GM18870 (cell line): ENCODE measurements at regions not wholly inside any gene's neighbourhood (a gene's known extent, or its start where the extent isn't known, plus 50 kb on each side); places are given as distances from the start of the nearest gene placed in this dataset.
"Not testable (repeated sequence)": the region's sequence is repeated elsewhere in the genome, so short reads cannot be mapped to it uniquely, and the experiment has no call there.

Source experiments
- ATAC-seq: cut with Tn5 transposase; IDR thresholded peaks from one replicate; pipeline ENCODE4 v1.9.1; 2021; ENCODE audit warnings: moderate library complexity; ENCODE audit not compliant: unreplicated experiment

DNA sequence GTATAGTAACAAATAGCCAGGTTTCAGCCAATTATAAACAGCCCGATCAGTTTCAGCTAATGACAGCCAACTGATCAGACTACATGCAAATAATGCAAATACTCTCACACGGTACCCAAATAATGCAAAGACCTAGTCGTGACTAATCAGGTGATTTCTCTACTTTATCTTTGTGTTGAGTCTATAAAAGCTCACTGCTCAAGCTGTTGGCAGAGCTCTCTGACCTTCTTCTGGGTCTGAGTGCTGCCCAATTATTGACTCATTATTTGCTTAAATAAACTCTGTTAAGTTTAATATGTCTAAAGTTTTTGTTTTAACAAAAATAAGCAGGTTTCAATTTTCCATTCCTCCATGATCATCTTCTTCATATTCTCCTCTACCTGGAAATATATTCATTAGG, 1971.7 kb downstream of the SUCLG1 start:
- ATAC-seq, result no peak

DNA sequence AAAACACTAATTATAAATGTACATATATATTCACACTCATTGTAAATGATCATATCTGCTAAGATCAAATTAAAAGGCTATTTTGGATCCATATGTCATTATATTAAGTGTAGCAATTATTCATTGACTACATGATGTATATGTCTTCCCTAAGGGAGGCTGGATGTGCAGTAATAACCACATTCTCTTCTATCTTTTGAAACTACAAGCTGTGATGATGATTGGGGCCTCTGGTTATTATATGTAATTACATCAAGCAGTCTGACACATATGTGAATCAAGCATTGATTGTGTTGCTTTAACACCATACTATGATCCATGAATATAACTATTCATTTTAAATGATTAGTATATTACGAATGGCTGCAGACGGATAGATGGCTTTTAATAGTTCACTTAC, 1973.4 kb downstream of the SUCLG1 start:
- ATAC-seq, result no peak

DNA sequence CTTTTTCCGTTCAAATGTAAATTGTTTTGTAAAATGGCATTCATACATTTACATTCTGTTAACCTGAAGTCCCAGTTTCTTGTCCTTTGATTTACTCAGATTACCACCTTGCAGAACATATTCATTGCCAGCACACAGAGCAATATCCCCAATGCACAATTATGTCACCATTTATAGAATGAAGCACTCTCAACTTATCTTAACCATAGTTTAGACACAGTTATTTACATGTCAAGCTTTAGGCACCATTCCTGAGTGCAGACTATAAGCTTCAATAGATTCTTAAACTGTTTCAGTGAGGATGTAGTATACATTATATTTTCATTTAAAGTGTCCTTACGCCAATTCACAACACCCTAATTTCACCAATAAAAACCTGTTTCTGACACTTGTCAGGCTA, 1977.9 kb downstream of the SUCLG1 start:
- ATAC-seq, result no peak

DNA sequence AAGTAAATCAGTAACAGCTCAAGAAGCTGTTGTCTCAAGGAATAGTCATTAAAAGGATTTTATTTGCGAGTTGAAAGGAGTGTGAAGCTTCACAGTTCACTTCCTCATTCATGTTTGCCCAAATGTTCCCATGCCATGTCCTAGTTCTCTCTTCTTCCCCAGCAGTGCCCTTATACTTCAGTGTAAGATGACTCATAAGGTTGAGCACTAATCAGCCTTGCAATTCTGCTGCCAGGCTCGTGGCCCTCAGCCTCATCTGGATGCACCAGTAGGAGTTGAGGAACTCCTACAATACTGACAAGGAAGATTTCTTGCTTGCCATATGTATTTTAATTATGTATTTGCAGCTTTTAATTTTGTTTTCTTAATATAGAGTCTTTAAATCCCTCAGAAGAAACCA, 1980.4 kb downstream of the SUCLG1 start:
- ATAC-seq, result no peak

DNA sequence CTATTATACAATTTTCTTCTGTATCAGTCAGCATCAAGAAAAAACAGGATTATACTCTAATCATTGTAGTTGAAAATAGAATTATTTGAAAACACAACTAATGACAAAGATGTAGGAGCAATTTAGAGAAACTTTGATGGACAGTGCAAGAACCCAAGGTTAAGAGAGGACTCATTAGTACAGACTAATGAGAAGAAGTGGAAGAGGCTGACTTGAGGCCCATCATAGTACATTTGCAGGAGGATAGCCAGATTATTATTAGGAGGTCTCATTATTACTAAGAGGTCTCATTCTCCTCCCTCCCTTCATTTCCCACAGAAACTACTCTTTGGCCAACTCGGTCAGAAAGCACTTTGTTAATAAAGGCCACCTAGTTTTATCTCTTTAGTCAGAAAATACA, 1983.0 kb downstream of the SUCLG1 start:
- no peak for ATAC-seq

DNA sequence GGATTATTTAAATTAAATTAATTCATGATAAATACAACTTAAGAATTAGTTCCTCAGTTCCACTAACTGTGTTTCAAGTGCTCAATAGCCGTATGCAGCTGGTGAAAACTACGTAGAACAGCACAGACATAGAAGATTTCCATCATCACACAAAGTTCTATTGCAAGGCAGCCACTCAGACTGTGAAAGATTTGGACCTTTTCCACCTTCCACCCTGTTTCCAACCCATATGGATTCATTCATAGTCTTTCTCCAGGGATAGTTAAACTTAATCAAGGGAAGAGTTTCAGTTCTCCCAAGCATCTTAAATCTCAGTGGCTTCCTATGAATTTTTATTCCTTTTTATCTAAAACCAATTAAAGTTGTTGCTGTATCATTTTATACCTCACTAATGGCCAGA, 2030.8 kb downstream of the SUCLG1 start:
- ATAC-seq, result no peak

DNA sequence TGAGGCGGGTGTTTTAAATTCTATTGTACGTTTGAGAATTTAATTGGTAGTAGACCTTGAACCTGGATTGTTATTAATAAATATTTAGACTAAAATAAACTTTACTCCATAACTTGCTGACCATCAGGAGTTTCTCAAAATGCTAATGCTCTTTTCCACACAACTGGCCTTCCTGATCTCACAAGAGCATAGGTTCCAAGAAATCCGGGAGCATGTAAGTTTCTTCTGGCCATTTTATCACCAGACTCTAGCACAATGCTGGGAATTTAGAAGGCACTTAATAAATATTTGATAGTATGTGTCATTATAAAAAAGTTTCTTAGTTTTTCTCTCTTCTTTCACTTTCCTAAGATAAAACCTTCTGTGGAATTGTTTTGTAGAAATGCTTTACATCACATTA, 2047.1 kb downstream of the SUCLG1 start:
- ATAC-seq, result no peak

DNA sequence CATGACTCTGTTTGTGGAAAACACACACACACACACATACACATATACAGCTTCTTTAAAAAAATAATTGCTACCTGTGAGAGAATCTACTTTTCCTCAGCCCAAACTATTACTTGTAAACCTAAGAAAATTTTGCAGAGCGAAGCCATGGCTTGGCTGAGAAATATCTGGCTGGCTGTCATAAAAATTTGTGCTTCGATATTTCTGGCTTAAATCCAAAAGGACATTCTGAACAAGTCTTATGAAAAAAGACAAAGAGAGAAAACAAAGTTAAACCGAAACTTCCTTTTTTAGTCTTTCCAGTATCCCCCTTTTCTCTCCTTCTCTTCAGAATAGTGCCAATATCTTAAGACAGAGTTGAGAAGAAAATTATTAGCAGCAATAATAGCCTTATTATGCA, 2048.0 kb downstream of the SUCLG1 start:
- ATAC-seq, result no peak

DNA sequence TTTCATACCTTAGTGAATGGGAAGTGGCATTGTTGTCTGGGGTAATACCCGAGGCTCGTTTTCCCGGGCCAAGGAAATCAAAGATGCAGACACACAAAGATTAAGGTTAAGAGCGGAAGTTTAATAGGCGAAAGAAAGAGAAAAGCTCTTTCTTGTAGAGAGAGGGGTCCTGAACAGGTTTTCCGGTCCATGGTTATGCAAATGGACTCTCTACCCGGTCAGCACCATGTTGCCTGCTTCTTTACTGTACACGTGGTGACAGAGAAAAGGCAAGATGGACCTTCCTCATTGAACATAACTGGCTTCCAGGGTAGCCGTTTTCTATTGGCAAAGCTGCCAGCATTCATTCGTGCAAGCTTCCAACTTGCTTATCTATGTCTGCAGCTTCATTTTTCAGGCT, 2063.5 kb downstream of the SUCLG1 start:
- ATAC-seq, result no peak

DNA sequence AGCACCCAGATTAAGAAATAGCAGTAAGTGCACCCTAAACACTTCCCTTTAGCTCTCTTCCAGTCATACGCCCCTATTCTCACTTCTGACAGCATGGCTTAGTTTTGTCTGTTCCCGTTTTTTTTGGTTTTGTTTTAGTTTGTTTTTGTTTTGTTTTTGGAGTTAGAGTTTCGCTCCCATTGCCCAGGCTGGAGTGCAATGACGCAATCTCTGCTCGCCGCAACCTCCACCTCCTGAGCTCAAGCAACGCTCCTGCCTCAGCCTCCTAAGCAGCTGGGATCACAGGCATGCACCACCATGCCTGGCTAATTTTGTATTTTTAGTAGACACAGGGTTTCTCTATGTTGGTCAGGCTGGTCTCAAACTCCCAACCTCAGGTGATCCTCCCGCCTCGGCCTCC, 2067.7 kb downstream of the SUCLG1 start:
- ATAC-seq, result no peak

DNA sequence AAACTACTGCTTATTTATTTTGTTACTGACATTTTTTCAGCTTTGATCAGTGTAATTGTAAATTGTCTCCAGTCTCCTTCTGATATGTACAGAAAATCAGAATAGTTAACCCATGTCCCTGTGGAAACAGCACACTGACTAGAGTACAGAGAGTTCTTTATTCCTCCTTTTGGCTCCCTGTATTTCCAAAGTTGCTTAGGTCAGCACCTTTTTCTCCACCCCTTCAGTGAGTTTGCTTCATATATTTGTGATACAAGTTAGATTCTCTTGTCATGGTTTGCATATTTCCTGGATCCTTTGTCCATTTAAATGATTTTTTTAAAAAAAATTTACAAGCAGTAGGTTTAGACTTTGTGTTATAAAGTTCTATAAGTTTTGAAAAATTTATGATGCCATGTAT, 2051.1 kb upstream of the LRRTM1 start:
- no peak for ATAC-seq

DNA sequence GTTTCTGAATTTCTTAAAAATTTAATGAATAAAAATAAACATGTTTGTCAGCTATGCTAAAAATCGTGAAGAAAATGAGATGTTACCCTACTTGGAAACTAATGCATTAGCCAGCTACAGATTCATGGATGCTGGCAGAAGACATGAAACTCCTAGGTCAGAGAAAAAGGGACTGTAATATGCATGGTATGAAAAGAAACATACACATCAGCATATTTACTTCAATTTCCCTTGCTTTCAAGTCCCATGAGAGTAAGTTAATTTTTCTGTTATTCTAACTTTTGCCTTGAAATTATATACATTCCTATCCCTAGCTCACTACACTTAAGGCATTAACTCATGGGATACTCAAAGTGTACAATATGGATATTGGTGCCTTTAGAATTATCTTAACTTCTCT, 2041.4 kb upstream of the LRRTM1 start:
- no peak for ATAC-seq

DNA sequence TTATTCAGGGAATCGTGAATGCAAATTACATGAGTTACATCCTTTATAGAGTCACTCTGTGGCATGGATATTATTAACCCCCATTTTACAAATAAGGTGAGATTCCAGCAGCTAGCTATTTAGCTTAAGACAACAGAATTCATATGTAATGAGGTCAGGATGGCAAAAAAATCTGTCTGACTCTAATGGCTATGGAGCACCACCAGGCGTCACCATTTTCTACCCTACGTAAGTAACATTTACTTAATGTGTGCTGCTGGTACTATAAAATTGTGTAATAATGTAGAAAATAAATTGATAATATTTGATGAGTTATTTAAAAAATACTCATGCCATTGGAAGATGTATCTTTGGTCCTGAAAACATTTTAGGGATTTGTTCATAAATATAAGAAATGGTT, 2040.1 kb upstream of the LRRTM1 start:
- ATAC-seq, result no peak

DNA sequence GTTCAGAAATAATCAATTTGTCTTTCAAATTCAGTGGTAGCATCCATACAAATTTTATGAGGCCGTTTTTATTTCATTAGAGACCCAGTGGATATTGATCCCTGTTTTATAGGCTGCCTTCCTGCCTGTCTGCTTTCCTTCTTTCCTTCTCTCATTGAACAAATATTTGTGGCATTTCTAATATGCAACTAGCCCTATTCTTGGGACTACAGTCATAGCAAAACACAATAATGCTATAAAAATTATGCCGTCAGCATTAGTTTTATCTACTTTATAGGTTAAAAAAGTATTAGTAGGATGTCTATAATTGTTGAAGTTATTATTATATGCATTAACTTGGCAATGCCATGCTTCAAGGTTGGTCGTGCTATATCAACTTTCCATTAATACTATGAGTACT, 2037.8 kb upstream of the LRRTM1 start:
- ATAC-seq, result no peak

DNA sequence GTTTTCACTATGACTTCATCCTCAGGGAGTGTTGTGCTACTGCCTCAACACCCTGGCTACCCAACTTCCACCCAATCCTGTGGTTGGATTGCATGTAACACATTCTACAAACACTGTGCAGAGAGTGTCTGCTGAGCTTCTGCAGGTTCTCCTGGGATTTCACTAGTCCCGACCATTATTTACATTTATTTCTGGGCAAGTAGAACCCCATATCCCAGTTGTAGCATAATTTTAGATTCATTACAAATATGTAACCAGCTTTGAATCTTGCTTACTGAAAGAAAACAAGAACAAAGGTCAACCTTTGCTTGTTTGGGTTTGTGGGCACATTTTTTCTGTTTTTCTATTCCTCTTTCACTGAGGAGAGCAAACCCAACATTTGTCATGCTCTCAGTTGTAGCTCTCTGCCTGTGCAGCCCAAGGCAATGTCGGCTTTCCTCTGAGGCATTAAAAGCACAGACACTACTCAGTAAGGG, 2036.1 kb upstream of the LRRTM1 start:
- ATAC-seq, result no peak

DNA sequence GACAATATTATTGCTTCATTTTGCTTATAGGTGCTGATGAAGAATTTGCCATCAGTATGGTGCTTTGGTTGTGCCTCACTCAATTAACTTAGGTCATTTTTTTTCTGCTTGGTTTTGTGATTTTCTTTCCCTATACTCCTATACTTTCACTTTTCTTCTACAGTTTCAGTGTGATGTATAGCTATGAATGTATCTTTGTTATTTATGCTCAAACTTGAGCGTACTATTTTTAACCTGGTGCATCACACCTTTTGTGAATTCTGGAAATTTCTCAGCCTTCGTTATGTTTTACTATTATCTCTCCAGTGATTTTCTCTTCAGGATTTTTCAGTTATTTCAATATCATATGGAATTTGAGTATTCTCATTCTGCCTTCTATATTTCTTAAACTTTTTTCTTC, 2035.3 kb upstream of the LRRTM1 start:
- ATAC-seq, result no peak

DNA sequence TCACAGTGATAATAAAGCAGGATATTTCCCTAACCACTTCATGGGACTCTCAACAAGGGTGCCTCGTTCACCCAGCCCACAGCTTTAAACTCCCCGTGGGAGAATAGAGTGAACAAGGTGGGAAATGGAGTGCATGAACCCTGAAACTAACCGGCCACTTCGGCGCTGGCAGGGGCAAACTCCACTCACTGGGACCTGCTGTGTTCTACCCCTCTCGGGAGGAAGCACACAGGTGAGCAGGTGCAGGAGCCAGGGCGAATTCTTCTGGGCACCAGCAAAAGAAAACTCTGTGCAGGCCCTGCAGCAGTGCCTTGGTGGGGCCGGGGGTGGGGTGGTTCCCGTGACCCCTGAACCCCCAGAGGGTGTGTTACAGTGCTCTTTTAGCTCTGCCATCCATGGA, 2029.1 kb upstream of the LRRTM1 start:
- ATAC-seq, result no peak

DNA sequence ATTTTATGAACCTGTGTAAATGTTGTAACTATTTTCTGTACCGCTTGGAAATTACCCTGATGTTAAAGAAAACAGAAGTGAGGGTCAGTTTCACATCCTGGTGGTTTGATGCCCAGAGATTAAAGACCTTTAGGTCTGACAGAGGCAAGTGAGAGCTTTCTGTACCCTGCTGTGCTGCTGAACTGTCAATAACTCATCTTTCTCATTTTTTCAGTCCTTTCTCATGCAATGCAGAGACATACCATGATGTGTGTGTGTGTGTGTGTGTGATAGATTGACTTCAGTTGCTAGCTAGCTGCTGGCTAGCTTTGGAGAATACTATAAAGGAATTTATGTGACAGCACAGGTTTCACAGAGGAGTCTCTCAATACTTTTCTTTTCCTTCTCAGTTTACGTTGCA, 2025.6 kb upstream of the LRRTM1 start:
- ATAC-seq, result no peak

DNA sequence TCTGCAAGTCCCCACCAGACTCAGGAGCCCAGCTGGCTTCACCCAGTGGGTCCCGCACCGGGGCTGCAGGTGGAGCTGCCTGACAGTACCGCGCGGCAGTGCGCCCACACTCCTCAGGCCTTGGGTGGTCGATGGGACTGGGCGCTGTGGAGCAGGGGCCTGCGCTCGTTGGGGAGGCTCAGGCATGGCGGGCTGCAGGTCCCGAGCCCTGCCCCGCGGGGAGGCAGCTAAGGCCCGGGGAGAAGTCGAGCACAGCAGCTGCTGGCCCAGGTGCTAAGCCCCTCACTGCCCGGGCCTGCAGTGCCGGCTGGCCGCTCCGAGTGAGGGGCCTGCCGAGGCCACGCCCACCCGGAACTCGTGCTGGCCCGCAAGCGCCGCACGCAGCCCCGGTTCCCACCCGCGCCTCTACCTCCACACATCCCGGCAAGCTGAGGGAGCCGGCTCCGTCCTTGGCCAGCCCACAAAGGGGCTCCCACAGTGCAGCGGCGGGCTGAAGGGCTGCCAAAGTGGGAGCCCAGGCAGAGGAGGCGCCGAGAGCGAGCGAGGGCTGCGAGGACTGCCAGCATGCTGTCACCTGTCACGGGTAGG, 2021.7 kb upstream of the LRRTM1 start:
- not testable (repeated sequence) for ATAC-seq

DNA sequence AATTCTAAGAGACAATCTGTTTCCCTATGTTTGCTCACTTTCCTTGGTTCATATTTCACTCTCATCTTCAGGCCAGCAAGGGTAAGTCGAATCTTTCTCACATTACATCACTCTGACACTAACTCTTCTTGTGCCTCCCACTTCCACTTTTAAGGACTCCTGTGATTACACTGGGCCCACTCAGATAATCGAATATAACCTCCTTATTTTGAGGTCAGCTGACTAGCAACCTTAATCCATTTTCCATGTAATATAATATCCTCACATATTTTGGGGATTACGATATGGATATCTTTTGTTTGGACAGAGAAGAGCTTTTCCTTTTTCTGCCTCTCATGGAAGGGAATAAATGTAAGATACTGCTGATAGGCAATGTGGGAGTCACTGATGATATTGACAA, 2015.7 kb upstream of the LRRTM1 start:
- no peak for ATAC-seq

DNA sequence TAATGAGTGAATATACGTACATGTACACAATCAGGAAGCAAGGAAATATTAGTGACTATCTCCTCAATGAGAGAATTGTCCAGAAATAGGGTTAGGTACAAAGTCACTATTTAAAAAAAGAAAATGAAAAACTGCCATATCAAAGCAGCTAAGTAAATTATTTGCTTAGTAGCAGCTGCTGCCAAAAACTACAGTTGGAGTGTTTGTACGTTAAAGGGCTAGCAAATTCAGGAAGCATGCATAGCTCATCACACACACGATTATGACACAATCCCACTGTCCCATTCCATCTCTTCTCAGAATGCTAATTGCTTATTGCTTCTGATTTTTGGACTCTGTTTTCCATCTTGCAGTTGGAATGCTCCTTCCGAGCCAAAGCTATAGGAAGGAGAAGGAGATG, 2012.5 kb upstream of the LRRTM1 start:
- no peak for ATAC-seq

DNA sequence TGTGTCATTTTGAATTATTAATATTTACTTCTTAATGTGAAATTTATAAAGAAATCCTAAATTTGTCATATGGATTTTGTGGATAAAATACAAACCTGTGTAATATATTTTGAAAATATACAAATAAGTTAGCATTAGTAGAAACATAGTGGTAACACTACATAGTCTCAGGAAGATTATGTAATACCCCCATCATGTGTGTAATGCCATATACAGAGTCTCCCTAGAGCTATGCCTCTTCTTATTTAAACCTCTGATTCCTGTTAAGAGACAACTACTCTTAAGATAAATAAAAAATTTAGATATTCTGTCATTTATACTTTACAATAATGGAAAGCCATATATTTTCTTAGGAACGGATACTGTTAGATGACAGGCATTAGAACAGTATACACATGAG, 2012.0 kb upstream of the LRRTM1 start:
- ATAC-seq, result no peak

DNA sequence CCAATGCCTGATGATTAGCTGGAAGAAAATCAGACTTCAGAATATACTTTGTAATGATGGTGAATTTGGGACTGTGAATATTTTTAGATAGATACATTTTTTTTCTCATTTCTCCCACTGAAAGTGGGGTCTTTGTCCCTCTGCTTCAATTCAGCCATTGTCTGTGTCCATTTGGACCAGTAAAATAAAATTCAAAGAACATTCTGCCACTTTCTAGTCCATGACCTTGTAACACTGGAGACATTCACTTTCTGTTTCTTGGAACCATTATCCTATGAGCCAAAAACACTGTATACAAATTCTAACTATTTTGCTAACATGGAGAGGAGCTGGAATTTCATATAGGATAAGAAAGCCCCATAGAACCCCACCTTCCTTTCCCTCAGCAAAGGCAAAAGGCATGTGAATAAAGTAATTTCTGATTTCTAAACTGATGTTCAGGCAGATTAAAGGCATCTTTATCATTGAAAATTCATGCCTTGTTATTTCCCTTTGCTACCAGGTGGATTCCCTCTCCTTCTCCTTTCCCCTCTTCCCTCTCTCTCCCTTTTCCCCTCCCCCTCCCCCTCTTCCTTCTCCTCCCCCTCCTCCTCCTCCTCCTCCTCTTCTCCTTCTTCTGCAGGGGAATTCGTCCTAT, 2010.4 kb upstream of the LRRTM1 start:
- no peak for ATAC-seq
